A549 (cell line): ENCODE measurements at regions not wholly inside any gene's neighbourhood (a gene's known extent, or its start where the extent isn't known, plus 50 kb on each side); places are given as distances from the start of the nearest gene placed in this dataset.

ENCODE experiments used
- TF ChIP-seq, protein P1 (sequence below): fragments of >200 bp; sonication (Bioruptor Twin); formaldehyde crosslinking; IDR thresholded peaks from 3 replicates; pipeline ENCODE4 v1.5.1; 2016
- TF ChIP-seq, protein P2 (sequence below): fragments of 250-450 bp; sonication (Bioruptor Pico); IDR thresholded peaks from 2 replicates; pipeline ENCODE4 v1.5.0; 2021; ENCODE audit warnings: mild to moderate bottlenecking, moderate library complexity, borderline replicate concordance

DNA sequence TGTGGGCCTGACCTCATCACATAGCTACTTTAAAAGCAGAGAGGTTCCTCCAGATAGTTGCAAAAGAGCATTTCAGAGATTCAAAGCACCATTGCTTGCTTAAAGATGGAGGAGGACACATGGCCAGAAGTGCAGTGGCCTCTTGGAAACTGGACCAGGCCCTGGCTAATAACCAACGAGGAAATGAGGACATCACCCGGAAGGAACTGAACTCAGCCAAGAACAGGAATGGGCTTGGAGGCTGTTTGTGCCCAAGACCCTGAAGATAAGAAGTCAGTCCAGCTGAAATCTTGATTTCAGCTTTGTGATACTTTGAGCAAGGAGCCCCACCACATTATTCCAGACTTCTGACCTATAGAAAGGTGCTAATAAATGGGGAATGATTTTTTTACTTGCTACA lies 437.0 kb downstream of the PTPRC start:
- TF ChIP-seq, protein P1, sequence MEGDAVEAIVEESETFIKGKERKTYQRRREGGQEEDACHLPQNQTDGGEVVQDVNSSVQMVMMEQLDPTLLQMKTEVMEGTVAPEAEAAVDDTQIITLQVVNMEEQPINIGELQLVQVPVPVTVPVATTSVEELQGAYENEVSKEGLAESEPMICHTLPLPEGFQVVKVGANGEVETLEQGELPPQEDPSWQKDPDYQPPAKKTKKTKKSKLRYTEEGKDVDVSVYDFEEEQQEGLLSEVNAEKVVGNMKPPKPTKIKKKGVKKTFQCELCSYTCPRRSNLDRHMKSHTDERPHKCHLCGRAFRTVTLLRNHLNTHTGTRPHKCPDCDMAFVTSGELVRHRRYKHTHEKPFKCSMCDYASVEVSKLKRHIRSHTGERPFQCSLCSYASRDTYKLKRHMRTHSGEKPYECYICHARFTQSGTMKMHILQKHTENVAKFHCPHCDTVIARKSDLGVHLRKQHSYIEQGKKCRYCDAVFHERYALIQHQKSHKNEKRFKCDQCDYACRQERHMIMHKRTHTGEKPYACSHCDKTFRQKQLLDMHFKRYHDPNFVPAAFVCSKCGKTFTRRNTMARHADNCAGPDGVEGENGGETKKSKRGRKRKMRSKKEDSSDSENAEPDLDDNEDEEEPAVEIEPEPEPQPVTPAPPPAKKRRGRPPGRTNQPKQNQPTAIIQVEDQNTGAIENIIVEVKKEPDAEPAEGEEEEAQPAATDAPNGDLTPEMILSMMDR, result no peak
- TF ChIP-seq, protein P2, sequence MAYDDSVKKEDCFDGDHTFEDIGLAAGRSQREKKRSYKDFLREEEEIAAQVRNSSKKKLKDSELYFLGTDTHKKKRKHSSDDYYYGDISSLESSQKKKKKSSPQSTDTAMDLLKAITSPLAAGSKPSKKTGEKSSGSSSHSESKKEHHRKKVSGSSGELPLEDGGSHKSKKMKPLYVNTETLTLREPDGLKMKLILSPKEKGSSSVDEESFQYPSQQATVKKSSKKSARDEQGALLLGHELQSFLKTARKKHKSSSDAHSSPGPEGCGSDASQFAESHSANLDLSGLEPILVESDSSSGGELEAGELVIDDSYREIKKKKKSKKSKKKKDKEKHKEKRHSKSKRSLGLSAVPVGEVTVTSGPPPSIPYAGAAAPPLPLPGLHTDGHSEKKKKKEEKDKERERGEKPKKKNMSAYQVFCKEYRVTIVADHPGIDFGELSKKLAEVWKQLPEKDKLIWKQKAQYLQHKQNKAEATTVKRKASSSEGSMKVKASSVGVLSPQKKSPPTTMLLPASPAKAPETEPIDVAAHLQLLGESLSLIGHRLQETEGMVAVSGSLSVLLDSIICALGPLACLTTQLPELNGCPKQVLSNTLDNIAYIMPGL (CRISPR knock-in tag), result no peak
